IMR-90 (cell line): ENCODE measurements at regions not wholly inside any gene's neighbourhood (a gene's known extent, or its start where the extent isn't known, plus 50 kb on each side); places are given as distances from the start of the nearest gene placed in this dataset.

Experiments
- ATAC-seq: fragments of 200-7000 bp; cut with Tn5 transposase; 2 replicates; pipeline ENCODE4 v1.9.1; 2020; ENCODE audit warnings: low read depth, mild to moderate bottlenecking, moderate library complexity
- BruUV-seq: library from RNA; stranded (reverse); fragments of 400-500 nt; replicated peaks from 2 replicates; lab custom pipeline; 2021; lab: Mats Ljungman, UMichigan
- CTCF ChIA-PET: fragments of 300-600 bp; formaldehyde crosslinking; extraction: SDS; loops from one replicate; lab custom pipeline; 2021; ENCODE audit warnings: antibody characterized with exemption; lab: Yijun Ruan, JAX
- POLR2A ChIA-PET: fragments of 300-600 bp; sonication (Branson Sonifier 250); formaldehyde crosslinking; loops from one replicate; lab custom pipeline; 2022; ENCODE audit warnings: antibody characterized with exemption; ENCODE audit not compliant: unreplicated experiment; lab: Charles Lee
- DNase-seq: peaks from one replicate; pipeline ENCODE4 v3.0.0; 2013
- H2AFZ ChIP-seq: replicated peaks from 2 replicates; pipeline ENCODE3; 2013; ENCODE audit warnings: low read length, mild to moderate bottlenecking; ENCODE audit not compliant: poor library complexity
- H2AK5ac ChIP-seq: 2 replicates; pipeline ENCODE4 v1.6.1; 2013; ENCODE audit warnings: low read depth, low read length, inconsistent platforms
- H2AK9ac ChIP-seq: replicated peaks from 2 replicates; pipeline ENCODE3; 2013; ENCODE audit warnings: mild to moderate bottlenecking, low read depth, low read length, moderate library complexity; ENCODE audit not compliant: poor library complexity
- H2BK120ac ChIP-seq: 2 replicates; pipeline ENCODE4 v1.6.1; 2013; ENCODE audit warnings: low read depth, low read length, inconsistent platforms
- H2BK15ac ChIP-seq: 3 replicates; pipeline ENCODE4 v1.6.1; 2013; ENCODE audit warnings: low read depth, low read length, inconsistent platforms
- H2BK20ac ChIP-seq: 2 replicates; pipeline ENCODE4 v1.6.1; 2013; ENCODE audit warnings: low read depth, mild to moderate bottlenecking, inconsistent platforms, low read length, moderate library complexity
- H2BK5ac ChIP-seq: 2 replicates; pipeline ENCODE4 v1.6.1; 2013; ENCODE audit warnings: mild to moderate bottlenecking, low read depth, low read length, inconsistent platforms; ENCODE audit not compliant: poor library complexity, severe bottlenecking
- H3K14ac ChIP-seq: replicated peaks from 2 replicates; pipeline ENCODE4 v1.6.1; 2013; ENCODE audit warnings: low read depth, low read length, inconsistent platforms
- H3K18ac ChIP-seq: 2 replicates; pipeline ENCODE4 v1.6.1; 2013; ENCODE audit warnings: low read depth, low read length, control low read depth
- H3K23ac ChIP-seq: 2 replicates; pipeline ENCODE4 v1.6.1; 2013; ENCODE audit warnings: low read depth, low read length, inconsistent platforms
- H3K27ac ChIP-seq: 2 replicates; pipeline ENCODE4 v1.5.1; 2013; ENCODE audit warnings: mild to moderate bottlenecking, control low read depth, low read length; ENCODE audit not compliant: insufficient read depth
- H3K27me3 ChIP-seq: 2 replicates; pipeline ENCODE4 v1.6.1; 2013; ENCODE audit warnings: low read length; ENCODE audit not compliant: control insufficient read depth, insufficient read depth
- H3K36me3 ChIP-seq: 2 replicates; pipeline ENCODE4 v1.6.1; 2013; ENCODE audit warnings: low read length, mixed read lengths; ENCODE audit not compliant: control insufficient read depth, insufficient read depth
- H3K4ac ChIP-seq: 2 replicates; pipeline ENCODE4 v1.6.1; 2013; ENCODE audit warnings: low read depth, low read length, inconsistent platforms
- H3K4me1 ChIP-seq: 2 replicates; pipeline ENCODE4 v1.6.1; 2013; ENCODE audit warnings: low read length, mixed read lengths; ENCODE audit not compliant: control insufficient read depth, insufficient read depth
- H3K4me2 ChIP-seq: 2 replicates; pipeline ENCODE4 v1.6.1; 2013; ENCODE audit warnings: low read depth, mild to moderate bottlenecking, control low read depth, low read length, moderate library complexity
- H3K4me3 ChIP-seq: 2 replicates; pipeline ENCODE4 v1.5.1; 2013; ENCODE audit warnings: low read depth, mild to moderate bottlenecking, control low read depth, low read length, moderate library complexity; ENCODE audit not compliant: insufficient read depth
- H3K56ac ChIP-seq: 2 replicates; pipeline ENCODE4 v1.6.1; 2013; ENCODE audit warnings: low read length, inconsistent platforms; ENCODE audit not compliant: insufficient read depth; ENCODE audit errors: extremely low read depth
- H3K79me1 ChIP-seq, 2 experiments: 2 replicates each; pipeline ENCODE4 v1.6.1; 2013; ENCODE audit warnings: low read length in 2 of 2, inconsistent platforms in 1 of 2, low read depth in 1 of 2
- H3K9ac ChIP-seq: 2 replicates; pipeline ENCODE4 v1.6.1; 2013; ENCODE audit warnings: low read depth, low read length, control low read depth
- H3K9me1 ChIP-seq: 2 replicates; pipeline ENCODE4 v1.6.1; 2013; ENCODE audit warnings: low read length, inconsistent platforms; ENCODE audit not compliant: insufficient read depth
- H3K9me3 ChIP-seq: 2 replicates; pipeline ENCODE4 v1.6.1; 2013; ENCODE audit warnings: low read length; ENCODE audit not compliant: control insufficient read depth, insufficient read depth
- H4K20me1 ChIP-seq: 2 replicates; pipeline ENCODE4 v1.6.1; 2013; ENCODE audit warnings: low read length, inconsistent platforms; ENCODE audit not compliant: insufficient read depth
- H4K5ac ChIP-seq: 2 replicates; pipeline ENCODE4 v1.6.1; 2013; ENCODE audit warnings: mild to moderate bottlenecking, low read depth, low read length, control low read depth
- H4K8ac ChIP-seq, 2 experiments: 2 replicates each; pipeline ENCODE4 v1.6.1; 2013; ENCODE audit warnings: low read depth in 2 of 2, low read length in 2 of 2, control low read depth in 1 of 2, inconsistent platforms in 1 of 2
- H4K91ac ChIP-seq: 2 replicates; pipeline ENCODE4 v1.6.1; 2013; ENCODE audit warnings: low read depth, low read length, inconsistent platforms; ENCODE audit not compliant: insufficient read depth
- CEBPB ChIP-seq: IDR thresholded peaks from 2 replicates; pipeline ENCODE4 v1.6.1; 2012; ENCODE audit warnings: low read depth, low read length, improper control_type of control experiment
- CHD1 ChIP-seq: IDR thresholded peaks from 2 replicates; pipeline ENCODE4 v1.6.1; 2012; ENCODE audit warnings: low read depth, low read length, improper control_type of control experiment
- CTCF ChIP-seq: conservative IDR thresholded peaks from 2 replicates; pipeline ENCODE4 v1.5.1; 2012; ENCODE audit warnings: mild to moderate bottlenecking, low read depth, low read length, improper control_type of control experiment
- ELK1 ChIP-seq: fragments of 150-350 bp; IDR thresholded peaks from 2 replicates; pipeline ENCODE4 v1.6.1; 2016; ENCODE audit warnings: low read depth, mild to moderate bottlenecking, low read length, moderate library complexity, borderline replicate concordance
- FOS ChIP-seq: fragments of 150-350 bp; IDR thresholded peaks from 2 replicates; pipeline ENCODE4 v1.6.1; 2016; ENCODE audit warnings: low read depth, low read length
- MAFK ChIP-seq: IDR thresholded peaks from 2 replicates; pipeline ENCODE4 v1.6.1; 2012; ENCODE audit warnings: low read depth, low read length, improper control_type of control experiment
- MAZ ChIP-seq: IDR thresholded peaks from 2 replicates; pipeline ENCODE4 v1.6.1; 2012; ENCODE audit warnings: low read depth, mild to moderate bottlenecking, low read length, improper control_type of control experiment, moderate library complexity, borderline replicate concordance
- RAD21 ChIP-seq: IDR thresholded peaks from 2 replicates; pipeline ENCODE4 v1.6.1; 2012; ENCODE audit warnings: low read length, improper control_type of control experiment
- RCOR1 ChIP-seq: IDR thresholded peaks from 2 replicates; pipeline ENCODE4 v1.6.1; 2012; ENCODE audit warnings: mild to moderate bottlenecking, low read length, improper control_type of control experiment; ENCODE audit not compliant: insufficient replicate concordance
- RFX5 ChIP-seq: IDR thresholded peaks from 2 replicates; pipeline ENCODE4 v1.8.0; 2012; ENCODE audit warnings: low read depth, mild to moderate bottlenecking, low read length, moderate library complexity
- SMC3 ChIP-seq: fragments of 150-350 bp; IDR thresholded peaks from 2 replicates; pipeline ENCODE4 v1.6.1; 2016; ENCODE audit warnings: low read depth, mild to moderate bottlenecking, antibody characterized with exemption, low read length, moderate library complexity
- USF2 ChIP-seq: fragments of 150-350 bp; IDR thresholded peaks from 2 replicates; pipeline ENCODE4 v1.6.1; 2017; ENCODE audit warnings: mild to moderate bottlenecking, antibody characterized with exemption, low read length, low read depth
- WGBS, 2 experiments: methylation state at CpG; one replicate each; pipeline versions ENCODE4 v1.1.5 to v1.1.7; 2013; ENCODE audit warnings: missing lambda C conversion rate in 2 of 2; ENCODE audit not compliant: insufficient read length in 1 of 2; ENCODE audit errors: extremely low coverage in 2 of 2; 5-methylcytosine and 5-hydroxymethylcytosine counted together
- dilution Hi-C: fragments of 300-500 bp; cut with HindIII; formaldehyde crosslinking; loops from one replicate; pipeline ENCODE4 v1.14.3; 2018; ENCODE audit warnings: low sequenced_read_pairs; ENCODE audit not compliant: unreplicated experiment
- in situ Hi-C: fragments of 300-500 bp; cut with MboI; formaldehyde crosslinking; loops from 3 replicates; pipeline ENCODE4 v1.14.3; 2019; ENCODE audit warnings: low sequenced_read_pairs, inconsistent platforms, mixed read lengths
- intact Hi-C: fragments of 100-400 bp; cut with micrococcal nuclease; formaldehyde crosslinking; loops from 2 replicates; pipeline ENCODE4 v1.10.0; 2022

GRCh38 chr3:17885986-17886385 lies 143.6 kb upstream of the TBC1D5 start:
- Histone ChIP-seq H3K56ac (no peak overlapping the region), H3K4ac (no peak overlapping the region), H3K27me3 (no peaks in the 10 kb centered on the region), H2AK5ac (no peak overlapping the region), H3K36me3 (no peaks in the 10 kb centered on the region), H2BK20ac (no peak overlapping the region), H4K5ac (no peak overlapping the region), H2AFZ (no peak overlapping the region), H3K4me2 (no peak overlapping the region), H3K9me3 (no peaks in the 10 kb centered on the region), H3K14ac (no peak overlapping the region), H2BK15ac (no peak overlapping the region), H3K9me1 (no peaks in the 10 kb centered on the region), H3K23ac (no peak overlapping the region), H2BK120ac (no peak overlapping the region), H4K91ac (no peak overlapping the region), H3K27ac (no peak overlapping the region), H3K18ac (no peak overlapping the region), H3K79me1 (no peaks in the 10 kb centered on the region), H3K4me1 (no peaks in the 10 kb centered on the region), H2BK5ac (no peak overlapping the region), H2AK9ac (no peak overlapping the region), H4K20me1 (no peaks in the 10 kb centered on the region), H3K4me3 (no peak overlapping the region), H3K9ac (no peak overlapping the region), H4K8ac (no peak overlapping the region)
- ATAC-seq = no peak
- in situ Hi-C loops (no loop called here), intact Hi-C loops (no loop called here), dilution Hi-C loops (no loop called here)
- no peak for TF ChIP-seq USF2
- no peak for TF ChIP-seq MAZ
- TF ChIP-seq CTCF = no peak
- TF ChIP-seq RFX5 = no peak
- no peak for TF ChIP-seq CEBPB
- TF ChIP-seq FOS = no peak
- no peak for TF ChIP-seq RAD21
- TF ChIP-seq CHD1 = no peak
- TF ChIP-seq MAFK = no peak
- TF ChIP-seq ELK1 = no peak
- TF ChIP-seq SMC3 = no peak
- no peak for TF ChIP-seq RCOR1
- WGBS, 2 experiments = no CpG with 5 or more reads among the region's 3 CpGs
- ChIA-PET CTCF (no interaction called here), POLR2A (no interaction called here)
- DNase-seq = no peak
- BruUV-seq = no TSS peak
